Lower leg skin (tissue), 3 donors: ENCODE measurements at regions not wholly inside any gene's neighbourhood (a gene's known extent, or its start where the extent isn't known, plus 50 kb on each side); places are given as distances from the start of the nearest gene placed in this dataset.

ENCODE experiments used
- CTCF ChIP-seq, 3 donors: fragments of 450-650 bp; IDR thresholded peaks; one replicate each; pipeline ENCODE4 v1.5.1; 2016; ENCODE audit warnings: antibody characterized with exemption in 3 of 3, mild to moderate bottlenecking in 3 of 3, moderate library complexity in 2 of 3
- POLR2A ChIP-seq, 2 donors: fragments of 450-650 bp; IDR thresholded peaks; one replicate each; pipeline ENCODE4 v1.6.1; 2016 to 2017; ENCODE audit warnings: antibody characterized with exemption in 2 of 2, mild to moderate bottlenecking in 1 of 2, moderate library complexity in 1 of 2

DNA sequence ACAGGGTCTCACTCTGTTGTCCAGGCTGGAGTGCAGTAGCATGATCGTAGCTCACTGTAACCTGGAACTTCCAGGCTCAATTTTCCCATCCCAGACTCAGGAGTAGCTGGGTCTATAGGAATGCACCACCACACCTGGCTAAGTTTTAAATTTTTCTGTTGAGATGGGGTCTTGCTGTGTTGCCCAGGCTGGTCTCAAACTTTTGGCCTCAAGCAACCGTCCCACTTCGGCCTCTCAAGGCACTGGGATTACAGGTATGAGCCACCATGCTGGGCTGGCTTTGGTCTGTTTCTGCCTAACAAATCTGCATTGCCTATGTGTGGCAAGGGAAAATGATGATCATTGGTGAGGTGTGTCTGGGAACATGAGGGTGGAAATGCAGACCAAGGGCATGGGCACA, 59.3 kb upstream of the CLMP start:
- TF ChIP-seq POLR2A (IDR thresholded peaks at IDR 0.05) (no peak), CTCF (IDR thresholded peaks at IDR 0.05) (no peak)
